Hepatocyte (in vitro differentiated cells): ENCODE measurements at regions not wholly inside any gene's neighbourhood (a gene's known extent, or its start where the extent isn't known, plus 50 kb on each side); places are given as distances from the start of the nearest gene placed in this dataset.
A peak's percentile ranks its signal among the peaks of the same experiment; 100 is the strongest.

Experiments used
- DNase-seq: peaks from one replicate; pipeline ENCODE4 v3.0.0-alpha.2; 2016; ENCODE audit warnings: low spot score
- H2AFZ ChIP-seq: fragments of 200-600 bp; sonication (generic); 2 replicates; pipeline ENCODE4 v1.6.0; 2016; ENCODE audit warnings: antibody characterized with exemption, mild to moderate bottlenecking
- H3K27ac ChIP-seq: fragments of 200-600 bp; sonication (generic); 2 replicates; pipeline ENCODE4 v1.5.1; 2016; ENCODE audit warnings: mild to moderate bottlenecking
- H3K27me3 ChIP-seq: fragments of 200-600 bp; sonication (generic); 2 replicates; pipeline ENCODE4 v1.6.1; 2016
- H3K36me3 ChIP-seq: fragments of 200-600 bp; sonication (generic); replicated peaks from 2 replicates; pipeline ENCODE4 v1.5.1; 2016; ENCODE audit warnings: low read depth; ENCODE audit not compliant: insufficient read depth
- H3K4me1 ChIP-seq: fragments of 200-600 bp; sonication (generic); 2 replicates; pipeline ENCODE4 v1.5.1; 2016; ENCODE audit warnings: mild to moderate bottlenecking, moderate library complexity; ENCODE audit not compliant: insufficient read depth
- H3K4me2 ChIP-seq: fragments of 200-600 bp; sonication (generic); 2 replicates; pipeline ENCODE4 v1.6.0; 2016
- H3K4me3 ChIP-seq: fragments of 200-600 bp; sonication (generic); 2 replicates; pipeline ENCODE4 v1.5.1; 2016; ENCODE audit warnings: mild to moderate bottlenecking
- H3K79me2 ChIP-seq: fragments of 200-600 bp; sonication (generic); 2 replicates; pipeline ENCODE4 v1.6.0; 2017; ENCODE audit warnings: mild to moderate bottlenecking
- H3K9me2 ChIP-seq: fragments of 200-600 bp; sonication (generic); replicated peaks from 2 replicates; pipeline ENCODE4 v1.6.0; 2017; ENCODE audit warnings: mild to moderate bottlenecking; ENCODE audit not compliant: insufficient read depth
- H3K9me3 ChIP-seq: fragments of 200-600 bp; sonication (generic); 2 replicates; pipeline ENCODE4 v1.5.1; 2016; ENCODE audit warnings: low read depth, mild to moderate bottlenecking
- H4K20me1 ChIP-seq: fragments of 200-600 bp; sonication (generic); 2 replicates; pipeline ENCODE4 v1.6.0; 2016; ENCODE audit warnings: mild to moderate bottlenecking; ENCODE audit not compliant: insufficient read depth, poor library complexity, severe bottlenecking
- EZH2 ChIP-seq: fragments of 200-600 bp; sonication (generic); IDR thresholded peaks from 2 replicates; pipeline ENCODE4 v1.6.1; 2016; ENCODE audit warnings: antibody characterized with exemption, mild to moderate bottlenecking, borderline replicate concordance
- EZH2phosphoT487 ChIP-seq: fragments of 200-600 bp; sonication (generic); IDR thresholded peaks from one replicate; pipeline ENCODE4 v1.6.1; 2018; ENCODE audit warnings: antibody characterized with exemption, mild to moderate bottlenecking, low read depth, moderate library complexity; ENCODE audit not compliant: unreplicated experiment, severe bottlenecking
- WGBS: methylation state at CpG from one replicate; pipeline ENCODE4 v1.1.6; 2016; ENCODE audit warnings: low lambda C conversion rate; ENCODE audit errors: missing lambda C conversion rate; 5-methylcytosine and 5-hydroxymethylcytosine counted together
- TF ChIP-seq, protein P1 (sequence below): fragments of 200-600 bp; sonication (generic); IDR thresholded peaks from 2 replicates; pipeline ENCODE4 v1.5.1; 2016; ENCODE audit warnings: antibody characterized with exemption, mild to moderate bottlenecking; ENCODE audit not compliant: poor library complexity

DNA sequence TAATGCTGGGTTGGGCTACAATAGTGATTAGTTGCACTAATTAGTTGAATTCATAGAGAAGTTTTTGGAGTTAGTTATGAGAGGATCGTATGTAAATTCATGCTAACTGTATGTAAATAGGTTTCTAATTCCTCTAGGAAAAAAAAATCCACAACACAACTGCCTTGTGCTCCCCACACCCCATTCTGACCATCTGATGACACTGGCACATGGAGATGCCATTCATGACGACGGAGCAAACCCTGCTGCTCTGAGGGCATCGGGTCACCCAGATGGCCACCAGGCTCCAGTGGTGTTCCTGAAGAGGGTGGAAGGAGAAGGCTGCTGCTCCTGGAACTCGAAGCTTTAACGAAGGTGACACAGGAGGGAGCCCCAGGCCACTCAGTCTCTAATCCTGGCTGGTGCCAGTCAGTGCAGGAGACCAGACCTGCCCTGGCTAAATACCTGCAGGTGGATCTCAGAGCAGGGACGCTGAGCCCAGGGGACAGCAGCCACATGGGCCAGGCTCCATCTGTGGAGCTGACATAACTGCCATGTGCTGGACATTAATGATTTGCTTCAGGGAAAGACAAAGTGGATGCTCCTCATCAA is 90.3 kb downstream of the FAM50B start:
- Histone ChIP-seq H3K9me2 (no peaks in the 10 kb centered on the region), H3K4me1 (no peaks in the 10 kb centered on the region), H4K20me1 (no peaks in the 10 kb centered on the region), H3K9me3 (no peaks in the 10 kb centered on the region), H3K4me3 (no peak overlapping the region), H3K27me3 (no peaks in the 10 kb centered on the region), H2AFZ (no peak overlapping the region), H3K79me2 (no peaks in the 10 kb centered on the region), H3K27ac (no peak overlapping the region), H3K36me3 (no peaks in the 10 kb centered on the region), H3K4me2 (no peak overlapping the region)
- no peak for DNase-seq
- 79% methylated on average over 7 of the region's 7 CpGs for WGBS
- TF ChIP-seq EZH2phosphoT487, result no peak
- TF ChIP-seq, protein P1, sequence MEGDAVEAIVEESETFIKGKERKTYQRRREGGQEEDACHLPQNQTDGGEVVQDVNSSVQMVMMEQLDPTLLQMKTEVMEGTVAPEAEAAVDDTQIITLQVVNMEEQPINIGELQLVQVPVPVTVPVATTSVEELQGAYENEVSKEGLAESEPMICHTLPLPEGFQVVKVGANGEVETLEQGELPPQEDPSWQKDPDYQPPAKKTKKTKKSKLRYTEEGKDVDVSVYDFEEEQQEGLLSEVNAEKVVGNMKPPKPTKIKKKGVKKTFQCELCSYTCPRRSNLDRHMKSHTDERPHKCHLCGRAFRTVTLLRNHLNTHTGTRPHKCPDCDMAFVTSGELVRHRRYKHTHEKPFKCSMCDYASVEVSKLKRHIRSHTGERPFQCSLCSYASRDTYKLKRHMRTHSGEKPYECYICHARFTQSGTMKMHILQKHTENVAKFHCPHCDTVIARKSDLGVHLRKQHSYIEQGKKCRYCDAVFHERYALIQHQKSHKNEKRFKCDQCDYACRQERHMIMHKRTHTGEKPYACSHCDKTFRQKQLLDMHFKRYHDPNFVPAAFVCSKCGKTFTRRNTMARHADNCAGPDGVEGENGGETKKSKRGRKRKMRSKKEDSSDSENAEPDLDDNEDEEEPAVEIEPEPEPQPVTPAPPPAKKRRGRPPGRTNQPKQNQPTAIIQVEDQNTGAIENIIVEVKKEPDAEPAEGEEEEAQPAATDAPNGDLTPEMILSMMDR, result no peak
- TF ChIP-seq EZH2, result no peak

DNA sequence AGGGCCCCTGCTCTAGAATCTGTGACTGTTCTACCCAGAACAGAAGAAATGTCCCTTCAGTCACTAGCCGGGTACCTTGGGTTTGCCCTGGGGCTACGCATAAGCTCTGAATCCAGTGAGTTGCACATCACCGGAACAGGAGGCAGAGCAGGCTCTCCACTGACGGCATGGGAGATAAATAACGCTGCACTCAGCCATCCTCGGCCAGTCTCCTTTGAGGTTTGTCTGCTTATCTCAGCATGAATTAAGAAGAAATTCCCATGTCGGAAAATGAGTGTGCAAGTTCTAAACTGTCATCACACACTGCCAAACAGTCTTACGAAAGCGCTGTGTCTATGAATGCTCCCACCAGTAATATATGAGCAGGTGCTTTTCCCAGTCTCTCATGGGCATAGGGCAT is 90.8 kb downstream of the FAM50B start:
- DNase-seq, result peak; percentile 63
- Histone ChIP-seq H4K20me1 (no peaks in the 10 kb centered on the region), H3K9me2 (no peaks in the 10 kb centered on the region), H3K9me3 (no peaks in the 10 kb centered on the region), H3K79me2 (no peaks in the 10 kb centered on the region), H3K27me3 (no peaks in the 10 kb centered on the region), H3K4me2 (no peak overlapping the region), H3K4me3 (no peak overlapping the region), H3K4me1 (no peaks in the 10 kb centered on the region), H3K27ac (no peak overlapping the region), H3K36me3 (no peaks in the 10 kb centered on the region), H2AFZ (no peak overlapping the region)
- WGBS, result 46% methylated on average over 9 of the region's 9 CpGs
- no peak for TF ChIP-seq EZH2phosphoT487
- TF ChIP-seq EZH2, result no peak
- TF ChIP-seq, protein P1, result no peak

DNA sequence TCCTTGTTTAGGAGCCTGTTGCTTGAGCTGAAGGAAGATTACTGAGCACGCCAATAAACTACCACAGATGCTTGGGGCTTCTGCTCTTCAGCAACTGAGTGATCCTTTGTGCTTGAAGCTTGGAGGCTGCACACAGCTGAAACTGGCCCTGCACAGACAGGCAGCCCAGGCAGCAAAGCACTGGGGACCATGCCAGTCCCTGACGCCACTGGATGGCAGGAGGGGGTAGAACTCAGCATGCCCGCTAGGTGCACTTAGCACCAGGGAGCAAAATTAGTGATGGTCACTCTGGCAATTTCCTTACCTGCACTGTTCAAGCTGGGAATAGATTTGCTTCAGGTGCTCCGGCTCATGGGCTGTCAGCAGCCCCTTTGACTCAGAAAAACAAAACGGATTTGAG is 91.5 kb downstream of the FAM50B start:
- Histone ChIP-seq H3K9me2 (no peaks in the 10 kb centered on the region), H3K4me1 (no peaks in the 10 kb centered on the region), H3K27me3 (no peaks in the 10 kb centered on the region), H3K4me2 (no peak overlapping the region), H3K36me3 (no peaks in the 10 kb centered on the region), H3K27ac (no peak overlapping the region), H3K79me2 (no peaks in the 10 kb centered on the region), H4K20me1 (no peaks in the 10 kb centered on the region), H2AFZ (no peak overlapping the region), H3K9me3 (no peaks in the 10 kb centered on the region), H3K4me3 (no peak overlapping the region)
- no peak for DNase-seq
- 89% methylated on average over 5 of the region's 5 CpGs for WGBS
- TF ChIP-seq, protein P1, result no peak
- TF ChIP-seq EZH2phosphoT487 (no peak), EZH2 (no peak)
